HEK293 (cell line): ENCODE measurements at regions not wholly inside any gene's neighbourhood (a gene's known extent, or its start where the extent isn't known, plus 50 kb on each side); places are given as distances from the start of the nearest gene placed in this dataset.

ENCODE experiments used
- EGR2 ChIP-seq: fragments of 450-650 bp; formaldehyde crosslinking; IDR thresholded peaks from 2 replicates; pipeline ENCODE4 v1.5.1; 2016; ENCODE audit warnings: low read depth, missing biosample characterization, missing genetic modification characterization
- HOXC10 ChIP-seq: sonication (generic); formaldehyde crosslinking; IDR thresholded peaks from 2 replicates; pipeline ENCODE4 v1.8.1; 2023; ENCODE audit warnings: mild to moderate bottlenecking, missing genetic modification reagents
- PRDM6 ChIP-seq: fragments of 450-650 bp; formaldehyde crosslinking; IDR thresholded peaks from 2 replicates; pipeline ENCODE4 v1.5.1; 2017; ENCODE audit warnings: missing biosample characterization, missing genetic modification characterization
- SALL2 ChIP-seq: fragments of 450-650 bp; formaldehyde crosslinking; IDR thresholded peaks from 2 replicates; pipeline ENCODE4 v1.5.0; 2017; ENCODE audit warnings: missing biosample characterization, mild to moderate bottlenecking, missing genetic modification characterization, borderline replicate concordance
- SP2 ChIP-seq: fragments of 450-650 bp; formaldehyde crosslinking; IDR thresholded peaks from 2 replicates; pipeline ENCODE4 v1.5.1; 2016; ENCODE audit warnings: missing biosample characterization, missing genetic modification characterization
- ZBTB10 ChIP-seq: fragments of 450-650 bp; formaldehyde crosslinking; IDR thresholded peaks from 2 replicates; pipeline ENCODE4 v1.5.1; 2016; ENCODE audit warnings: missing biosample characterization, missing genetic modification characterization
- ZBTB7A ChIP-seq: fragments of 450-650 bp; formaldehyde crosslinking; IDR thresholded peaks from 2 replicates; pipeline ENCODE4 v1.5.1; 2016; ENCODE audit warnings: low read depth, missing biosample characterization, missing genetic modification characterization
- ZNF114 ChIP-seq: fragments of 450-650 bp; formaldehyde crosslinking; IDR thresholded peaks from 2 replicates; pipeline ENCODE4 v1.5.0; 2017; ENCODE audit warnings: missing biosample characterization, missing genetic modification characterization
- ZNF146 ChIP-seq: fragments of 450-650 bp; formaldehyde crosslinking; IDR thresholded peaks from 2 replicates; pipeline ENCODE4 v1.5.1; 2016; ENCODE audit warnings: missing biosample characterization, missing genetic modification characterization
- ZNF148 ChIP-seq: fragments of 450-650 bp; formaldehyde crosslinking; IDR thresholded peaks from 2 replicates; pipeline ENCODE4 v1.5.0; 2017; ENCODE audit warnings: missing biosample characterization, missing genetic modification characterization, borderline replicate concordance
- ZNF155 ChIP-seq: fragments of 450-650 bp; formaldehyde crosslinking; IDR thresholded peaks from 2 replicates; pipeline ENCODE4 v1.5.1; 2016; ENCODE audit warnings: missing biosample characterization, missing genetic modification characterization
- ZNF19 ChIP-seq: fragments of 450-650 bp; formaldehyde crosslinking; IDR thresholded peaks from 2 replicates; pipeline ENCODE4; 2016; ENCODE audit warnings: missing biosample characterization, missing genetic modification characterization, low read depth
- ZNF223 ChIP-seq: fragments of 450-650 bp; formaldehyde crosslinking; IDR thresholded peaks from 2 replicates; pipeline ENCODE4 v1.5.1; 2016; ENCODE audit warnings: missing biosample characterization, missing genetic modification characterization
- ZNF280C ChIP-seq: fragments of 450-650 bp; formaldehyde crosslinking; IDR thresholded peaks from 2 replicates; pipeline ENCODE4 v1.5.1; 2016; ENCODE audit warnings: missing biosample characterization, missing genetic modification characterization
- ZNF341 ChIP-seq: fragments of 450-650 bp; formaldehyde crosslinking; IDR thresholded peaks from 2 replicates; pipeline ENCODE4; 2016; ENCODE audit warnings: low read depth, missing biosample characterization, missing genetic modification characterization
- ZNF350 ChIP-seq: fragments of 450-650 bp; formaldehyde crosslinking; IDR thresholded peaks from 2 replicates; pipeline ENCODE4 v1.5.0; 2017; ENCODE audit warnings: missing biosample characterization, mild to moderate bottlenecking, missing genetic modification characterization
- ZNF530 ChIP-seq: fragments of 450-650 bp; formaldehyde crosslinking; IDR thresholded peaks from 2 replicates; pipeline ENCODE4 v1.5.1; 2016; ENCODE audit warnings: low read depth, missing biosample characterization, missing genetic modification characterization
- ZNF544 ChIP-seq: fragments of 450-650 bp; formaldehyde crosslinking; IDR thresholded peaks from 2 replicates; pipeline ENCODE4 v1.5.0; 2017; ENCODE audit warnings: missing biosample characterization, missing genetic modification characterization
- ZNF561 ChIP-seq: fragments of 450-650 bp; IDR thresholded peaks from 2 replicates; pipeline ENCODE4 v1.5.1; 2018; ENCODE audit warnings: missing biosample characterization, missing genetic modification characterization, borderline replicate concordance
- ZNF571 ChIP-seq: fragments of 450-650 bp; formaldehyde crosslinking; IDR thresholded peaks from 2 replicates; pipeline ENCODE4 v1.5.0; 2017; ENCODE audit warnings: missing biosample characterization, missing genetic modification characterization
- ZNF596 ChIP-seq: fragments of 450-650 bp; IDR thresholded peaks from 2 replicates; pipeline ENCODE4 v1.5.0; 2018; ENCODE audit warnings: missing biosample characterization, mild to moderate bottlenecking, missing genetic modification characterization, moderate library complexity
- ZNF707 ChIP-seq: fragments of 450-650 bp; formaldehyde crosslinking; IDR thresholded peaks from 2 replicates; pipeline ENCODE4 v1.5.1; 2016; ENCODE audit warnings: missing biosample characterization, missing genetic modification characterization
- ZNF777 ChIP-seq: fragments of 450-650 bp; formaldehyde crosslinking; IDR thresholded peaks from 2 replicates; pipeline ENCODE4 v1.5.1; 2017; ENCODE audit warnings: missing biosample characterization, missing genetic modification characterization, borderline replicate concordance
- TF ChIP-seq, protein P1 (sequence below): fragments of 450-650 bp; formaldehyde crosslinking; IDR thresholded peaks from 2 replicates; pipeline ENCODE4 v1.5.1; 2017; ENCODE audit warnings: missing biosample characterization, missing genetic modification characterization
- TF ChIP-seq, protein P2 (sequence below): fragments of 450-650 bp; formaldehyde crosslinking; IDR thresholded peaks from 2 replicates; pipeline ENCODE4 v1.5.1; 2016; ENCODE audit warnings: missing biosample characterization, missing genetic modification characterization
- TF ChIP-seq, protein P3 (sequence below): fragments of 450-650 bp; formaldehyde crosslinking; IDR thresholded peaks from 2 replicates; pipeline ENCODE4; 2016; ENCODE audit warnings: missing biosample characterization, missing genetic modification characterization
- TF ChIP-seq, protein P4 (sequence below): fragments of 450-650 bp; formaldehyde crosslinking; optimal IDR thresholded peaks from 2 replicates; pipeline ENCODE3; 2016; ENCODE audit warnings: missing biosample characterization, mild to moderate bottlenecking, missing genetic modification characterization

- TF ChIP-seq ZNF280C (tag by site-specific recombination) (no peak), ZNF571 (tag by site-specific recombination) (no peak), ZNF530 (tag by site-specific recombination) (no peak), ZNF146 (tag by site-specific recombination) (no peak), PRDM6 (tag by site-specific recombination) (peak; percentile 66), EGR2 (no peak), ZNF596 (tag by site-specific recombination) (no peak), ZNF155 (tag by site-specific recombination) (no peak), ZNF544 (no peak), HOXC10 (CRISPR knock-in tag) (no peak), SALL2 (no peak), ZNF777 (no peak), ZBTB7A (tag by site-specific recombination) (no peak), ZNF350 (no peak), ZNF561 (tag by site-specific recombination) (no peak), ZNF223 (tag by site-specific recombination) (no peak), ZNF19 (tag by site-specific recombination) (no peak), SP2 (tag by site-specific recombination) (no peak), ZNF341 (no peak), ZNF148 (tag by site-specific recombination) (no peak), ZNF707 (tag by site-specific recombination) (no peak), ZNF114 (tag by site-specific recombination) (no peak), ZBTB10 (tag by site-specific recombination) (no peak)
- TF ChIP-seq, protein P1, sequence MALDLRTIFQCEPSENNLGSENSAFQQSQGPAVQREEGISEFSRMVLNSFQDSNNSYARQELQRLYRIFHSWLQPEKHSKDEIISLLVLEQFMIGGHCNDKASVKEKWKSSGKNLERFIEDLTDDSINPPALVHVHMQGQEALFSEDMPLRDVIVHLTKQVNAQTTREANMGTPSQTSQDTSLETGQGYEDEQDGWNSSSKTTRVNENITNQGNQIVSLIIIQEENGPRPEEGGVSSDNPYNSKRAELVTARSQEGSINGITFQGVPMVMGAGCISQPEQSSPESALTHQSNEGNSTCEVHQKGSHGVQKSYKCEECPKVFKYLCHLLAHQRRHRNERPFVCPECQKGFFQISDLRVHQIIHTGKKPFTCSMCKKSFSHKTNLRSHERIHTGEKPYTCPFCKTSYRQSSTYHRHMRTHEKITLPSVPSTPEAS (tag by site-specific recombination): no peak
- TF ChIP-seq, protein P2, sequence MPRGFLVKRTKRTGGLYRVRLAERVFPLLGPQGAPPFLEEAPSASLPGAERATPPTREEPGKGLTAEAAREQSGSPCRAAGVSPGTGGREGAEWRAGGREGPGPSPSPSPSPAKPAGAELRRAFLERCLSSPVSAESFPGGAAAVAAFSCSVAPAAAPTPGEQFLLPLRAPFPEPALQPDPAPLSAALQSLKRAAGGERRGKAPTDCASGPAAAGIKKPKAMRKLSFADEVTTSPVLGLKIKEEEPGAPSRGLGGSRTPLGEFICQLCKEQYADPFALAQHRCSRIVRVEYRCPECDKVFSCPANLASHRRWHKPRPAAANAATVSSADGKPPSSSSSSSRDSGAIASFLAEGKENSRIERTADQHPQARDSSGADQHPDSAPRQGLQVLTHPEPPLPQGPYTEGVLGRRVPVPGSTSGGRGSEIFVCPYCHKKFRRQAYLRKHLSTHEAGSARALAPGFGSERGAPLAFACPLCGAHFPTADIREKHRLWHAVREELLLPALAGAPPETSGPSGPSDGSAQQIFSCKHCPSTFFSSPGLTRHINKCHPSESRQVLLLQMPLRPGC (tag by site-specific recombination): no peak
- TF ChIP-seq, protein P3, sequence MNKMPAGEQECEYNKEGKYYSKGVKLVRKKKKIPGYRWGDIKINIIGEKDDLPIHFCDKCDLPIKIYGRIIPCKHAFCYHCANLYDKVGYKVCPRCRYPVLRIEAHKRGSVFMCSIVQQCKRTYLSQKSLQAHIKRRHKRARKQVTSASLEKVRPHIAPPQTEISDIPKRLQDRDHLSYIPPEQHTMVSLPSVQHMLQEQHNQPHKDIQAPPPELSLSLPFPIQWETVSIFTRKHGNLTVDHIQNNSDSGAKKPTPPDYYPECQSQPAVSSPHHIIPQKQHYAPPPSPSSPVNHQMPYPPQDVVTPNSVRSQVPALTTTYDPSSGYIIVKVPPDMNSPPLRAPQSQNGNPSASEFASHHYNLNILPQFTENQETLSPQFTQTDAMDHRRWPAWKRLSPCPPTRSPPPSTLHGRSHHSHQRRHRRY (tag by site-specific recombination): no peak
- TF ChIP-seq, protein P4, sequence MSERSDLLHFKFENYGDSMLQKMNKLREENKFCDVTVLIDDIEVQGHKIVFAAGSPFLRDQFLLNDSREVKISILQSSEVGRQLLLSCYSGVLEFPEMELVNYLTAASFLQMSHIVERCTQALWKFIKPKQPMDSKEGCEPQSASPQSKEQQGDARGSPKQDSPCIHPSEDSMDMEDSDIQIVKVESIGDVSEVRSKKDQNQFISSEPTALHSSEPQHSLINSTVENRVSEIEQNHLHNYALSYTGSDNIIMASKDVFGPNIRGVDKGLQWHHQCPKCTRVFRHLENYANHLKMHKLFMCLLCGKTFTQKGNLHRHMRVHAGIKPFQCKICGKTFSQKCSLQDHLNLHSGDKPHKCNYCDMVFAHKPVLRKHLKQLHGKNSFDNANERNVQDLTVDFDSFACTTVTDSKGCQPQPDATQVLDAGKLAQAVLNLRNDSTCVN: no peak
Observed at GRCh38 chr5:145681686-145682085, 153.5 kb downstream of the PRELID2 start (continued).
